Ishikawa (cell line): ENCODE measurements at regions not wholly inside any gene's neighbourhood (a gene's known extent, or its start where the extent isn't known, plus 50 kb on each side); places are given as distances from the start of the nearest gene placed in this dataset.

Source experiments
- CEBPB ChIP-seq: IDR thresholded peaks from 2 replicates; pipeline ENCODE4 v1.6.1; 2012
- CREB1 ChIP-seq: IDR thresholded peaks from 2 replicates; pipeline ENCODE4 v1.6.1; 2012; ENCODE audit warnings: low read depth
- EGR1 ChIP-seq: IDR thresholded peaks from 2 replicates; pipeline ENCODE4 v1.6.1; 2012
- EP300 ChIP-seq: IDR thresholded peaks from 2 replicates; pipeline ENCODE4 v1.6.1; 2012; ENCODE audit warnings: borderline replicate concordance
- FOXM1 ChIP-seq: IDR thresholded peaks from 2 replicates; pipeline ENCODE4 v1.6.1; 2012; ENCODE audit warnings: low read depth, borderline replicate concordance
- NFIC ChIP-seq: IDR thresholded peaks from 2 replicates; pipeline ENCODE4 v1.6.1; 2012
- RAD21 ChIP-seq: IDR thresholded peaks from 2 replicates; pipeline ENCODE4 v1.6.1; 2012; ENCODE audit warnings: low read depth
- TAF1 ChIP-seq: IDR thresholded peaks from 2 replicates; pipeline ENCODE4 v1.6.1; 2012; ENCODE audit warnings: low read depth, mild to moderate bottlenecking
- TCF12 ChIP-seq: IDR thresholded peaks from 2 replicates; pipeline ENCODE4 v1.6.1; 2012; ENCODE audit warnings: low read depth
- TEAD4 ChIP-seq: IDR thresholded peaks from 2 replicates; pipeline ENCODE4 v1.6.1; 2012
- USF1 ChIP-seq: IDR thresholded peaks from 2 replicates; pipeline ENCODE4 v1.6.1; 2012
- YY1 ChIP-seq: IDR thresholded peaks from 2 replicates; pipeline ENCODE4 v1.6.1; 2012; ENCODE audit warnings: low read depth
- ZBTB7A ChIP-seq: IDR thresholded peaks from 2 replicates; pipeline ENCODE4 v1.6.1; 2012; ENCODE audit warnings: low read depth
- TF ChIP-seq, protein P1 (sequence below): IDR thresholded peaks from 2 replicates; pipeline ENCODE4 v1.6.1; 2012; ENCODE audit warnings: low read depth, mild to moderate bottlenecking
- TF ChIP-seq, protein P2 (sequence below): IDR thresholded peaks from 2 replicates; pipeline ENCODE4 v1.6.1; 2012

DNA sequence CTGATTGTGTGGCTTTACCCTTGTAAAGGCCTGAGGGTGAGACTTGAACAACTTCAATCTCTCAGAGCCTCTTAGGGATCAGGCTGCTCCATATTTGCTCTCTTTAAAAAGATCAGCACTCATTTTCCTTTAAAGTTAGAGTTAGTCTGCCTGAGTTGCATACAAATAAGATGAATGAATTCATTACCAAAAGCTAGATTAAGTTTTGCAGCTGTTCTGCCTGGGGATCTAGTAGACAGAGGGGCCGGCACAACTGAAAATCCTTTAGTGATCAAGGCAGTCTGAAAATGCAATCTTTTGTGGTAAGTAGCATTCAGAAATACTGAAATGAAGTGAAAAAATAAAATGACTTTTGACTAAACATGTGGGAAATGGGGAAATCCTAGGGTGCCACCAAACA is 264.0 kb downstream of the MAN2A1 start:
- TF ChIP-seq TCF12 (no peak), USF1 (no peak), TAF1 (no peak), NFIC (no peak), EP300 (no peak), ZBTB7A (no peak), YY1 (no peak), EGR1 (no peak), TEAD4 (no peak), RAD21 (no peak), CREB1 (no peak), CEBPB (no peak), FOXM1 (no peak)
- TF ChIP-seq, protein P1, sequence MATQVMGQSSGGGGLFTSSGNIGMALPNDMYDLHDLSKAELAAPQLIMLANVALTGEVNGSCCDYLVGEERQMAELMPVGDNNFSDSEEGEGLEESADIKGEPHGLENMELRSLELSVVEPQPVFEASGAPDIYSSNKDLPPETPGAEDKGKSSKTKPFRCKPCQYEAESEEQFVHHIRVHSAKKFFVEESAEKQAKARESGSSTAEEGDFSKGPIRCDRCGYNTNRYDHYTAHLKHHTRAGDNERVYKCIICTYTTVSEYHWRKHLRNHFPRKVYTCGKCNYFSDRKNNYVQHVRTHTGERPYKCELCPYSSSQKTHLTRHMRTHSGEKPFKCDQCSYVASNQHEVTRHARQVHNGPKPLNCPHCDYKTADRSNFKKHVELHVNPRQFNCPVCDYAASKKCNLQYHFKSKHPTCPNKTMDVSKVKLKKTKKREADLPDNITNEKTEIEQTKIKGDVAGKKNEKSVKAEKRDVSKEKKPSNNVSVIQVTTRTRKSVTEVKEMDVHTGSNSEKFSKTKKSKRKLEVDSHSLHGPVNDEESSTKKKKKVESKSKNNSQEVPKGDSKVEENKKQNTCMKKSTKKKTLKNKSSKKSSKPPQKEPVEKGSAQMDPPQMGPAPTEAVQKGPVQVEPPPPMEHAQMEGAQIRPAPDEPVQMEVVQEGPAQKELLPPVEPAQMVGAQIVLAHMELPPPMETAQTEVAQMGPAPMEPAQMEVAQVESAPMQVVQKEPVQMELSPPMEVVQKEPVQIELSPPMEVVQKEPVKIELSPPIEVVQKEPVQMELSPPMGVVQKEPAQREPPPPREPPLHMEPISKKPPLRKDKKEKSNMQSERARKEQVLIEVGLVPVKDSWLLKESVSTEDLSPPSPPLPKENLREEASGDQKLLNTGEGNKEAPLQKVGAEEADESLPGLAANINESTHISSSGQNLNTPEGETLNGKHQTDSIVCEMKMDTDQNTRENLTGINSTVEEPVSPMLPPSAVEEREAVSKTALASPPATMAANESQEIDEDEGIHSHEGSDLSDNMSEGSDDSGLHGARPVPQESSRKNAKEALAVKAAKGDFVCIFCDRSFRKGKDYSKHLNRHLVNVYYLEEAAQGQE: no peak
- TF ChIP-seq, protein P2, sequence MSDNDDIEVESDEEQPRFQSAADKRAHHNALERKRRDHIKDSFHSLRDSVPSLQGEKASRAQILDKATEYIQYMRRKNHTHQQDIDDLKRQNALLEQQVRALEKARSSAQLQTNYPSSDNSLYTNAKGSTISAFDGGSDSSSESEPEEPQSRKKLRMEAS: no peak

- TF ChIP-seq CREB1: no peak
Measured at GRCh38 chr5:109956884-109957283, 267.2 kb downstream of the MAN2A1 start.

GRCh38 chr5:109958082-109958481 is 268.4 kb downstream of the MAN2A1 start:
- TF ChIP-seq EP300 (no peak), ZBTB7A (no peak), YY1 (no peak), TEAD4 (no peak), NFIC (no peak), TAF1 (no peak), TCF12 (no peak), USF1 (no peak), CEBPB (no peak), RAD21 (no peak), FOXM1 (no peak), EGR1 (no peak), CREB1 (no peak)
- TF ChIP-seq, protein P1: no peak
- TF ChIP-seq, protein P2: no peak

DNA sequence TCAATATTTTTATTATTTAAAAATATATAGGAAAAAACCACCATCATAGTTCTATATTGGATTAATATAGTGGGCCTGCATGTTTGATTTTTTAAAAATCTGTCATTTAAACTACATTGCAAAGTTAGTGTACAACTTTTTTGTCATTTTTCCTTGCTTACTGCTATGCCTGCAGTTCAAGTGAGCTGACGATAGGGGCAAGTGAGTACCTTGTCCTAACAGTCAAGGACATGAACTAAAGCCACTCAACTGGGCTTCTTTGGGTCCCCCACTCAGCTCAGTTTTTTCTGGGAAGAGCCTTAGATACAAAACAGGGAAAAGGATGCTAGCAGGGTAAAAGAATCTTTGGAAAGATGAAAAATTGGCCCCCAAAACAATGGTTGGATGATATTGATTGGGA is 269.9 kb downstream of the MAN2A1 start:
- TF ChIP-seq RAD21: no peak
- TF ChIP-seq EGR1: no peak
- no peak for TF ChIP-seq EP300
- no peak for TF ChIP-seq ZBTB7A
- TF ChIP-seq CEBPB: no peak
- no peak for TF ChIP-seq TAF1
- TF ChIP-seq USF1: no peak
- no peak for TF ChIP-seq TCF12
- TF ChIP-seq FOXM1: no peak
- TF ChIP-seq, protein P2: no peak
- TF ChIP-seq YY1: no peak
- TF ChIP-seq, protein P1: no peak
- TF ChIP-seq TEAD4: no peak
- TF ChIP-seq NFIC: no peak
- no peak for TF ChIP-seq CREB1
